ENCODE measurements at regions not wholly inside any gene's neighbourhood (a gene's known extent, or its start where the extent isn't known, plus 50 kb on each side); places are given as distances from the start of the nearest gene placed in this dataset.

DNA sequence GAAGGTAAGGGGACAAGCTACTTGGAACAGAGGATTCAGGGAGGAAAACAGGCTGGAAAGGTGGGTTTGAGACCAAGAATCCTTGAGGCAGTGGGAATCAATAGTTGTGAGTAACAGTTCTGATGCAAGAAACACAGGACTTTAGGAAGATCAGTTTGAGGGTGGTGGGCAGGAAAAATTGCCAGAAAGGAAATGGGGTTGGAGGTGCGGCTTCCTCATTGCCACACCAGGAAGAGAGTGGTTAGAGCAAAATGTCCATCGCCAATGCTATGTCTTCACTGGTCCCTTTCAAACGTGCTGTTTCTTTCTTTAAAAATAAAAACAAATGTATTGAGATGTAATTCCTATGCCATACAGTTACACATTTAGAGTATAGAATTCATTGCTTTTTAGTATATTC is 57.1 kb upstream of the NOCT start:
- H3K36me3 ChIP-seq: no peaks in the 10 kb centered on the region
- TF ChIP-seq, protein P1, sequence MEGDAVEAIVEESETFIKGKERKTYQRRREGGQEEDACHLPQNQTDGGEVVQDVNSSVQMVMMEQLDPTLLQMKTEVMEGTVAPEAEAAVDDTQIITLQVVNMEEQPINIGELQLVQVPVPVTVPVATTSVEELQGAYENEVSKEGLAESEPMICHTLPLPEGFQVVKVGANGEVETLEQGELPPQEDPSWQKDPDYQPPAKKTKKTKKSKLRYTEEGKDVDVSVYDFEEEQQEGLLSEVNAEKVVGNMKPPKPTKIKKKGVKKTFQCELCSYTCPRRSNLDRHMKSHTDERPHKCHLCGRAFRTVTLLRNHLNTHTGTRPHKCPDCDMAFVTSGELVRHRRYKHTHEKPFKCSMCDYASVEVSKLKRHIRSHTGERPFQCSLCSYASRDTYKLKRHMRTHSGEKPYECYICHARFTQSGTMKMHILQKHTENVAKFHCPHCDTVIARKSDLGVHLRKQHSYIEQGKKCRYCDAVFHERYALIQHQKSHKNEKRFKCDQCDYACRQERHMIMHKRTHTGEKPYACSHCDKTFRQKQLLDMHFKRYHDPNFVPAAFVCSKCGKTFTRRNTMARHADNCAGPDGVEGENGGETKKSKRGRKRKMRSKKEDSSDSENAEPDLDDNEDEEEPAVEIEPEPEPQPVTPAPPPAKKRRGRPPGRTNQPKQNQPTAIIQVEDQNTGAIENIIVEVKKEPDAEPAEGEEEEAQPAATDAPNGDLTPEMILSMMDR (IDR thresholded peaks at IDR 0.05; ENCODE audit: low read depth, low read length): no peak
- no peaks in the 10 kb centered on the region for H3K4me1 ChIP-seq
- no peaks in the 10 kb centered on the region for H3K9me3 ChIP-seq
- no peaks in the 10 kb centered on the region for H3K27me3 ChIP-seq
- H3K4me3 ChIP-seq (ENCODE audit: low read depth, low read length): no peak overlapping the region
- DNase-seq: no peak

DNA sequence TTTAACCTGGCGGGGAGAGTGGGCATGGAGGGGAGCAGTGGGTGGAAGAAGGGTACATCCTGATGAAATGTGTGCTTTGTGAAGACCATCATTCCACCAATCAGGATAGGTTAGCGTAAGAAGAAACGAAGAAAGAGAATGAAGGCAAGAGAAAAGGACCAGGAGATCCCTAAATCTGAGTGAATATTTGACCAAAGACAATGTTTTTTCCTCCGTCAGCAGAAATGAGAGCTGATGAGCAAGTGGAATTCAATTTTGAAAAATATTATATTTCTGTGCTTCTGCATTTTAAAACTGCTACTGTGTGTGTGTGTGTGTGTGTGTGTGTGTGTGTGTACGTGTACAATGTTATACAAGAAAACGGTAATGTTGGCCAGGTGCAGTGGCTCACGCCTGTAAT is 58.3 kb upstream of the NOCT start:
- no peak overlapping the region for H3K4me3 ChIP-seq (ENCODE audit: low read depth, low read length)
- TF ChIP-seq, protein P1 (IDR thresholded peaks at IDR 0.05; ENCODE audit: low read depth, low read length): no peak

DNA sequence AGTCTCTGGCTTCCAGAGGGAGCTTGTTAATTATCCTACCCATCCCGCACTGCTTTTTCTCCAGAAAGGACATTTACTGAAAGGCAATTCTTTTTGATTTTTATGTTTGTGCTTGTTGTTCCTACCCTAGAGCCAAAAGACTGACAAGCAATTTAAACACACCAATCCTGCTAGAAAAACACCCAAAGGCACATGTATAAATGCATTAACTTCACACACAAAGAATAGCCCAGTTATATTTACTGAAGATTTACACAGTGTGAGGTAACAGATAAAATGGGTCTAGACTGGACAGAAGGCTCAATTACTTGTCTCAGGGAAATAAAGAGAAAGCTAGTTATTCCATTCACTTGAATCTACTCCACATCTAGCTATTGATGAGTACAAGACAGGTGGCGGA is 61.2 kb upstream of the NOCT start:
- Histone ChIP-seq H3K4me3 (ENCODE audit: low read depth, low read length) (no peak overlapping the region), H3K4me1 (no peaks in the 10 kb centered on the region), H3K9me3 (no peaks in the 10 kb centered on the region), H3K36me3 (no peaks in the 10 kb centered on the region), H3K27me3 (no peaks in the 10 kb centered on the region)
- no peak for DNase-seq
- TF ChIP-seq, protein P1 (IDR thresholded peaks at IDR 0.05; ENCODE audit: low read depth, low read length): no peak

More for the DNA sequence above, 58.3 kb upstream of the NOCT start:
- H3K9me3 ChIP-seq: no peaks in the 10 kb centered on the region
- H3K27me3 ChIP-seq: no peaks in the 10 kb centered on the region
- H3K4me1 ChIP-seq: no peaks in the 10 kb centered on the region
- no peak for DNase-seq
- H3K36me3 ChIP-seq: no peaks in the 10 kb centered on the region

DNA sequence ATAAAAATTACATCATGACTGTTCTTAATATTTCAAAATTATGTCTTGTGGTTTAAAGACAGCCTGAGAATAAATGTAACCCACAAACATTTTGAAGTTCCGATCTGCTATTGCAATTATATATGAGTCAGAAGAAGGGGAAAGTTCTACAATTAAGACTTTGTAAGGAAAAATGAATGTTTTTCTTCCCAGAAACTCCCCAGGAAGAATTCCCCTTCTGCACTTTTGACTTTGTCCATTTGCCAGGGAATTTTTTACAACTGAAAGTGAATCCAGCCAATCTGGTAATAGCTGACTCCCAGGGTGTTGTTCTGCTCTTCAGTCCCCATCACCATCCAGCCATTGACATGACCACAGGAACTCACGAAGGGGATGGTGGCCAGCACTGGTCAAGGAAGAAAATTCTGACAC is 61.6 kb upstream of the NOCT start:
- Histone ChIP-seq H3K4me3 (ENCODE audit: low read depth, low read length) (no peak overlapping the region), H3K27me3 (no peaks in the 10 kb centered on the region), H3K9me3 (no peaks in the 10 kb centered on the region), H3K36me3 (no peaks in the 10 kb centered on the region), H3K4me1 (no peaks in the 10 kb centered on the region)
- DNase-seq: no peak
- TF ChIP-seq, protein P1 (IDR thresholded peaks at IDR 0.05; ENCODE audit: low read depth, low read length): no peak

DNA sequence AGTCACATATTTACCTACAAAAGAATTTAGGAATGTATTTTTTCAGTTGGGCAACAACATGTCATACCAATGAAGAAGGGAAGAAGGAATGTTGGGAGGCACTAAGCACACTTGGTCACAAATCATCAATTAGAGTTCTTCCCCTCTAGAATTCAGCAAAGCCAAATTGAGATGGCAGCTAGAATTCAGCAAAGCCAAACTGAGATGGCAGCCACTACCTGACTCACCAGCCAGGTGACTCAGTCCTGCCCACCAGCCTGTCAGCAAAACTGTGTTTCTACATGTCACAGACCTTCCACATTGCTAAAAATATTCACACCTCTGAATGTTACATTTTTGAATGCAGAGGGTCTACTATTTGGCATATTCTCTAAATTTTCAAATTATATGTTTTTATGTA is 63.2 kb upstream of the NOCT start:
- DNase-seq: no peak
- H3K4me1 ChIP-seq: no peaks in the 10 kb centered on the region

DNA sequence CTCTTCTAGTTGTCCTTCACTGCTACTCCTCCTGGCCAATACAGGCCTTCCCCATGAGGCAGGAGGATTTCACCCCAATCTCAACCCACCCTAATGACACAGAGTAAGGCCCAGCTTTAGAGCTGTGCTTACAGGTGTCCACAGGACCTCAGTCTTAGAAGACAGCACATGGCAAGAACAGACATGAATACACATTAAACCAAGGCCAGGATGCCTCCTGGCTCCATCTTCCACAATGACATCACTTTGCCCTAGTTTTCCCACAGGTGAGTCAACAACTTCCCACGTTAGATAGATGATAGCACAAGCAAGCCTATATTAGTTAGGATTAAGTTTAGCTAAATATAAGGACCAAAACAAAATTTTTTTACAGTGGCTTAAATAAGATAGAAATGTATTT is 63.8 kb upstream of the NOCT start:
- Histone ChIP-seq H3K9me3 (no peaks in the 10 kb centered on the region), H3K4me1 (no peaks in the 10 kb centered on the region), H3K36me3 (no peaks in the 10 kb centered on the region), H3K27me3 (no peaks in the 10 kb centered on the region), H3K4me3 (ENCODE audit: low read depth, low read length) (no peak overlapping the region)
- no peak for DNase-seq
- TF ChIP-seq, protein P1 (IDR thresholded peaks at IDR 0.05; ENCODE audit: low read depth, low read length): no peak

More for the DNA sequence above, 63.2 kb upstream of the NOCT start:
- TF ChIP-seq, protein P1 (IDR thresholded peaks at IDR 0.05; ENCODE audit: low read depth, low read length): no peak
- H3K27me3 ChIP-seq: no peaks in the 10 kb centered on the region
- no peaks in the 10 kb centered on the region for H3K36me3 ChIP-seq
- no peaks in the 10 kb centered on the region for H3K9me3 ChIP-seq
- no peak overlapping the region for H3K4me3 ChIP-seq (ENCODE audit: low read depth, low read length)
